ENCODE measurements at regions not wholly inside any gene's neighbourhood (a gene's known extent, or its start where the extent isn't known, plus 50 kb on each side); places are given as distances from the start of the nearest gene placed in this dataset.

- RAD21 ChIA-PET (ENCODE audit: unreplicated experiment), result interaction anchor here (0.6 to 3.1 kb wide), 8 partner anchors 38 to 86 kb away, joined by 3 to 18 read pairs (median 4); no protein-coding TSS in a partner anchor
- 13% methylated on average over 2 of the region's 2 CpGs for WGBS (ENCODE audit: insufficient coverage, insufficient replicate concordance, low lambda C conversion rate, missing lambda C conversion rate)
- Histone ChIP-seq H2AFZ (ENCODE audit: control insufficient read depth, low read depth, low read length) (no peak overlapping the region), H3K79me2 (ENCODE audit: control insufficient read depth, insufficient read depth, low read length) (no peaks in the 10 kb centered on the region), H3K27ac (ENCODE audit: control insufficient read depth, insufficient read depth) (no peak overlapping the region), H3K4me2 (ENCODE audit: control insufficient read depth, insufficient read depth) (peak overlapping the region; percentile 21; the same call in 1 of the 2 replicates), H3K4me1 (ENCODE audit: control insufficient read depth, insufficient read depth, low read length) (peaks cover 34% of the 10 kb centered on the region), H4K20me1 (ENCODE audit: control insufficient read depth, insufficient read depth) (no peaks in the 10 kb centered on the region), H3K4me3 (no peak overlapping the region), H3K27me3 (replicated peaks in 1 of 2; ENCODE audit: control insufficient read depth in 2 of 2, insufficient read depth in 2 of 2, low read length in 1 of 2) (no peaks in the 10 kb centered on the region), H3K36me3 (ENCODE audit: control insufficient read depth in 2 of 2, insufficient read depth in 2 of 2, low read length in 1 of 2) (no peaks in the 10 kb centered on the region), H3K9ac (ENCODE audit: control insufficient read depth, insufficient read depth, low read length) (no peak overlapping the region), H3K9me3 (replicated peaks; ENCODE audit: control insufficient read depth, insufficient read depth, low read length) (no peaks in the 10 kb centered on the region)
- SMC1A ChIA-PET (ENCODE audit: uncharacterized antibody, unreplicated experiment), result interaction anchor here (1.0 to 7.6 kb wide), 4 partner anchors 10 to 83 kb away, joined by 3 to 86 read pairs (median 20); no protein-coding TSS in a partner anchor
- in situ Hi-C loops (cut with MboI), result no loop called here
- intact Hi-C loops (cut with micrococcal nuclease; ENCODE audit: unreplicated experiment), result loop anchor here (5.0 kb wide), 1 partner anchor 323 kb away; no protein-coding TSS in a partner anchor
- POLR2A ChIA-PET, result interaction anchor here (0.7 kb wide), 1 partner anchor 76 kb away, joined by 6 read pairs; no protein-coding TSS in a partner anchor
- no TSS peak for BruUV-seq (replicated peaks)
- DNase-seq (ENCODE audit: low read depth, low spot score), result no peak
- CTCF ChIA-PET, result interaction anchor here (1.4 to 2.2 kb wide), 2 partner anchors 26 to 84 kb away, joined by 5 to 10 read pairs; no protein-coding TSS in a partner anchor
- FAIRE-seq, result peak; percentile 72
- TF ChIP-seq STAT1 (conservative IDR thresholded peaks at IDR 0.05) (no peak), ZNF274 (IDR thresholded peaks at IDR 0.05; ENCODE audit: insufficient read depth, insufficient read length) (no peak), MEF2A (IDR thresholded peaks at IDR 0.05; ENCODE audit: insufficient read depth, low read depth, low read length) (no peak), NFXL1 (IDR thresholded peaks at IDR 0.05; ENCODE audit: borderline replicate concordance) (no peak), JUND (IDR thresholded peaks at IDR 0.05; ENCODE audit: low read depth, low read length) (no peak), ELK1 (IDR thresholded peaks at IDR 0.05; ENCODE audit: low read depth, low read length) (no peak), FOS (IDR thresholded peaks at IDR 0.05; ENCODE audit: borderline replicate concordance, extremely low read depth, insufficient read length) (no peak), SUZ12 (IDR thresholded peaks at IDR 0.05; ENCODE audit: unreplicated experiment) (no peak), NFYB (IDR thresholded peaks at IDR 0.05; ENCODE audit: insufficient read depth, low read depth, low read length) (no peak)
- ATAC-seq, result no peak
Measured at GRCh38 chr12:25324861-25325260, 74.1 kb upstream of the KRAS start.
